Chondrocyte (in vitro differentiated cells): ENCODE measurements at regions not wholly inside any gene's neighbourhood (a gene's known extent, or its start where the extent isn't known, plus 50 kb on each side); places are given as distances from the start of the nearest gene placed in this dataset.
"Not testable (repeated sequence)": the region's sequence is repeated elsewhere in the genome, so short reads cannot be mapped to it uniquely, and the experiment has no call there.

Source experiments
- DNase-seq: peaks from one replicate; pipeline ENCODE4 v3.0.0; 2021; ENCODE audit warnings: mixed read lengths, low spot score
- H3K27ac Mint-ChIP-seq: one replicate; pipeline ENCODE4 v1.8.0; 2021; ENCODE audit warnings: mild to moderate bottlenecking, moderate library complexity, mixed read lengths; ENCODE audit not compliant: unreplicated experiment
- H3K27me3 Mint-ChIP-seq: 2 replicates; pipeline ENCODE4 v1.8.0; 2021; ENCODE audit warnings: low read depth, mixed read lengths
- H3K36me3 Mint-ChIP-seq: 2 replicates; pipeline ENCODE4 v1.8.0; 2021; ENCODE audit warnings: low read depth, mixed read lengths
- H3K4me1 Mint-ChIP-seq: 2 replicates; pipeline ENCODE4 v1.8.0; 2021; ENCODE audit warnings: low read depth, mild to moderate bottlenecking, mixed read lengths
- H3K4me3 Mint-ChIP-seq: one replicate; pipeline ENCODE4 v1.8.0; 2021; ENCODE audit warnings: mild to moderate bottlenecking, moderate library complexity, mixed read lengths; ENCODE audit not compliant: unreplicated experiment
- H3K9me3 Mint-ChIP-seq: 2 replicates; pipeline ENCODE4 v1.8.0; 2021; ENCODE audit warnings: low read depth, mixed read lengths
- CTCF ChIP-seq: fragments of 200-600 bp; sonication (generic); IDR thresholded peaks from 2 replicates; pipeline ENCODE4 v1.5.0; 2021; ENCODE audit warnings: antibody characterized with exemption, mild to moderate bottlenecking, moderate library complexity

GRCh38 chr20:5467086-5467485, 143.7 kb downstream of the GPCPD1 start:
- Mint-ChIP-seq H3K4me3 (no peak overlapping the region), H3K36me3 (no peaks in the 10 kb centered on the region), H3K4me1 (no peaks in the 10 kb centered on the region), H3K27ac (no peak overlapping the region), H3K27me3 (peaks cover 6% of the 10 kb centered on the region), H3K9me3 (no peaks in the 10 kb centered on the region)
- TF ChIP-seq CTCF: no peak
- DNase-seq: no peak

- no peak for TF ChIP-seq CTCF
- H3K4me1 Mint-ChIP-seq: no peaks in the 10 kb centered on the region
- no peaks in the 10 kb centered on the region for H3K36me3 Mint-ChIP-seq
Measured at GRCh38 chr20:5465604-5465927, 145.2 kb downstream of the GPCPD1 start.

GRCh38 chr20:5464901-5465603, 145.8 kb downstream of the GPCPD1 start:
- no peaks in the 10 kb centered on the region for H3K36me3 Mint-ChIP-seq

More at GRCh38 chr20:5465604-5465927, 145.2 kb downstream of the GPCPD1 start:
- Mint-ChIP-seq H3K9me3 (peaks cover 8% of the 10 kb centered on the region), H3K27me3 (peaks cover 6% of the 10 kb centered on the region), H3K4me3 (no peak overlapping the region), H3K27ac (no peak overlapping the region)
- no peak for DNase-seq

GRCh38 chr20:5463007-5463686, 146.4 kb upstream of the PROKR2 start:
- no peaks in the 10 kb centered on the region for H3K4me1 Mint-ChIP-seq
- no peak for DNase-seq
- H3K9me3 Mint-ChIP-seq: peaks cover 30% of the 10 kb centered on the region
- H3K36me3 Mint-ChIP-seq: no peaks in the 10 kb centered on the region
- no peak overlapping the region for H3K4me3 Mint-ChIP-seq
- H3K27me3 Mint-ChIP-seq: peaks cover 6% of the 10 kb centered on the region
- no peak overlapping the region for H3K27ac Mint-ChIP-seq
- TF ChIP-seq CTCF: no peak

More at GRCh38 chr20:5464901-5465603, 145.8 kb downstream of the GPCPD1 start:
- no peak for DNase-seq
- Mint-ChIP-seq H3K27me3 (peaks cover 6% of the 10 kb centered on the region), H3K27ac (no peak overlapping the region), H3K4me1 (no peaks in the 10 kb centered on the region), H3K4me3 (no peak overlapping the region), H3K9me3 (peaks cover 13% of the 10 kb centered on the region)
- no peak for TF ChIP-seq CTCF

- not testable (repeated sequence) for H3K36me3 Mint-ChIP-seq, H3K27me3 Mint-ChIP-seq, H3K9me3 Mint-ChIP-seq, H3K4me1 Mint-ChIP-seq, H3K27ac Mint-ChIP-seq, H3K4me3 Mint-ChIP-seq, DNase-seq
Measured at GRCh38 chr20:5453745-5454144, 137.0 kb upstream of the PROKR2 start.

- not testable (repeated sequence) for DNase-seq, H3K4me1 Mint-ChIP-seq, H3K27ac Mint-ChIP-seq, H3K36me3 Mint-ChIP-seq, H3K9me3 Mint-ChIP-seq, H3K4me3 Mint-ChIP-seq
- peaks cover 12% of the 10 kb centered on the region for H3K27me3 Mint-ChIP-seq
Measured at GRCh38 chr20:5453316-5453715, 136.6 kb upstream of the PROKR2 start.

GRCh38 chr20:5452691-5453090, 135.9 kb upstream of the PROKR2 start:
- H3K36me3 Mint-ChIP-seq, H3K27ac Mint-ChIP-seq, DNase-seq, H3K4me1 Mint-ChIP-seq, H3K9me3 Mint-ChIP-seq, H3K4me3 Mint-ChIP-seq: not testable (repeated sequence)
- H3K27me3 Mint-ChIP-seq: peaks cover 18% of the 10 kb centered on the region

GRCh38 chr20:5452286-5452685, 135.5 kb upstream of the PROKR2 start:
- not testable (repeated sequence) for H3K4me1 Mint-ChIP-seq, H3K36me3 Mint-ChIP-seq, DNase-seq, H3K4me3 Mint-ChIP-seq, H3K9me3 Mint-ChIP-seq, H3K27ac Mint-ChIP-seq
- peaks cover 20% of the 10 kb centered on the region for H3K27me3 Mint-ChIP-seq
